ENCODE measurements at regions not wholly inside any gene's neighbourhood (a gene's known extent, or its start where the extent isn't known, plus 50 kb on each side); places are given as distances from the start of the nearest gene placed in this dataset.

- H3K4me3 ChIP-seq, result no peak overlapping the region
- no peaks in the 10 kb centered on the region for H3K27me3 ChIP-seq
- H3K9me3 ChIP-seq, result no peaks in the 10 kb centered on the region
- TF ChIP-seq, protein P1, sequence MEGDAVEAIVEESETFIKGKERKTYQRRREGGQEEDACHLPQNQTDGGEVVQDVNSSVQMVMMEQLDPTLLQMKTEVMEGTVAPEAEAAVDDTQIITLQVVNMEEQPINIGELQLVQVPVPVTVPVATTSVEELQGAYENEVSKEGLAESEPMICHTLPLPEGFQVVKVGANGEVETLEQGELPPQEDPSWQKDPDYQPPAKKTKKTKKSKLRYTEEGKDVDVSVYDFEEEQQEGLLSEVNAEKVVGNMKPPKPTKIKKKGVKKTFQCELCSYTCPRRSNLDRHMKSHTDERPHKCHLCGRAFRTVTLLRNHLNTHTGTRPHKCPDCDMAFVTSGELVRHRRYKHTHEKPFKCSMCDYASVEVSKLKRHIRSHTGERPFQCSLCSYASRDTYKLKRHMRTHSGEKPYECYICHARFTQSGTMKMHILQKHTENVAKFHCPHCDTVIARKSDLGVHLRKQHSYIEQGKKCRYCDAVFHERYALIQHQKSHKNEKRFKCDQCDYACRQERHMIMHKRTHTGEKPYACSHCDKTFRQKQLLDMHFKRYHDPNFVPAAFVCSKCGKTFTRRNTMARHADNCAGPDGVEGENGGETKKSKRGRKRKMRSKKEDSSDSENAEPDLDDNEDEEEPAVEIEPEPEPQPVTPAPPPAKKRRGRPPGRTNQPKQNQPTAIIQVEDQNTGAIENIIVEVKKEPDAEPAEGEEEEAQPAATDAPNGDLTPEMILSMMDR (IDR thresholded peaks at IDR 0.05), result no peak
- H3K4me1 ChIP-seq, result no peaks in the 10 kb centered on the region
- DNase-seq, result no peak
- no peak overlapping the region for H3K27ac ChIP-seq
- intact Hi-C loops (cut with DNase I), result no loop called here
- H3K36me3 ChIP-seq, result no peaks in the 10 kb centered on the region
- H3K9ac ChIP-seq (ENCODE audit: low read depth in 2 of 2, low read length in 2 of 2), result no peak overlapping the region
Observed at GRCh38 chr2:2822143-2822542, 491.1 kb upstream of the MYT1L start.

GRCh38 chr2:2812648-2813047, 481.6 kb upstream of the MYT1L start:
- H3K9ac ChIP-seq (ENCODE audit: low read depth in 2 of 2, low read length in 2 of 2), result no peak overlapping the region
- no peak overlapping the region for H3K27ac ChIP-seq
- intact Hi-C loops (cut with DNase I), result no loop called here
- DNase-seq, result no peak
- H3K9me3 ChIP-seq, result no peaks in the 10 kb centered on the region
- TF ChIP-seq, protein P1 (IDR thresholded peaks at IDR 0.05), result no peak
- H3K36me3 ChIP-seq, result no peaks in the 10 kb centered on the region
- H3K4me1 ChIP-seq, result no peaks in the 10 kb centered on the region
- no peaks in the 10 kb centered on the region for H3K27me3 ChIP-seq
- no peak overlapping the region for H3K4me3 ChIP-seq

DNA sequence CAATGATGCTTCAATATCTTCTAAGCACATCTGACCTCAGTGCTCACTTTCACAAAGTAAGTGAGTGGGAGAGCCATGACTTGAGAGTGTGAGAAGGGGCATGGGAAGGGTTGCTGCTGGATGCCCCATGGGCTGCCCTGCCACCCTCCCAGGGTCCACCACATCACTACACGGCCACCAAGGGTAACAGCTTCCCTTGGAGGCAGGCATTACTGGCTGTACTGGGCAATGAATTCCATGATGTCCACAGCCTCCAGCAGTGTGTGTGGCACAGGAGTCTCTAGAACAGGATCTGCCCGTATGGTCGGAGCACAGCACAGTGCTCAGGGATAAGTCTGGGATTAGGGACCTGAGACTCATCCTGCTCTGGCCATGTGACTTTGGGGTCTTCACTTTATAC, 481.0 kb upstream of the MYT1L start:
- Histone ChIP-seq H3K4me1 (no peaks in the 10 kb centered on the region), H3K27me3 (no peaks in the 10 kb centered on the region), H3K36me3 (no peaks in the 10 kb centered on the region), H3K9me3 (no peaks in the 10 kb centered on the region), H3K4me3 (no peak overlapping the region), H3K27ac (no peak overlapping the region), H3K9ac (ENCODE audit: low read depth in 2 of 2, low read length in 2 of 2) (no peak overlapping the region)
- no peak for DNase-seq
- TF ChIP-seq, protein P1 (IDR thresholded peaks at IDR 0.05), result no peak
- intact Hi-C loops (cut with DNase I), result no loop called here

- Histone ChIP-seq H3K9me3 (no peaks in the 10 kb centered on the region), H3K4me3 (no peak overlapping the region), H3K36me3 (no peaks in the 10 kb centered on the region), H3K27ac (no peak overlapping the region), H3K4me1 (no peaks in the 10 kb centered on the region), H3K27me3 (no peaks in the 10 kb centered on the region), H3K9ac (ENCODE audit: low read depth in 2 of 2, low read length in 2 of 2) (no peak overlapping the region)
- intact Hi-C loops (cut with DNase I), result no loop called here
- TF ChIP-seq, protein P1 (IDR thresholded peaks at IDR 0.05), result no peak
- no peak for DNase-seq
Observed at GRCh38 chr2:2810504-2810903, 479.4 kb upstream of the MYT1L start.

DNA sequence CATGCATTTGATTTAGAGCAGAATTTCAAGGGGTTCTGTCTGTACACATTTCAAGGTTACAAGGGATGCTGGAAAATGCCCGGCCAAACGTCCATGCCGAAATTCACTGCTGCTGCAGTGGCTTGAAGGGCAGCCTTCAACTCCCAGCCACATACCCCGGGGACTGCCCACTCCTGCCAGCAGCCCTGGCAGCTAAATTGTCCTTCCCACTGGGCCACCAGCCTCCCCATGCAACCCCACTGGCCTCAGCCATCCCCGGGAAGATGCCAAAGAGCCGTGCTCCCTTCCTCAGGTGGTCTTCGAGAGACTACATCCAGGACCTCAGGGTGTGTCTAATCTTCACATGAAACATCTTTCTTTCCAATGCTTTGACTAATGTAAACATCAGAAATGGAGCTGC, 478.7 kb upstream of the MYT1L start:
- no peaks in the 10 kb centered on the region for H3K4me1 ChIP-seq
- no peak for DNase-seq
- intact Hi-C loops (cut with DNase I), result no loop called here
- H3K4me3 ChIP-seq, result no peak overlapping the region
- no peaks in the 10 kb centered on the region for H3K27me3 ChIP-seq
- no peak overlapping the region for H3K27ac ChIP-seq
- no peaks in the 10 kb centered on the region for H3K9me3 ChIP-seq
- TF ChIP-seq, protein P1 (IDR thresholded peaks at IDR 0.05), result no peak
- no peaks in the 10 kb centered on the region for H3K36me3 ChIP-seq
- no peak overlapping the region for H3K9ac ChIP-seq (ENCODE audit: low read depth in 2 of 2, low read length in 2 of 2)

GRCh38 chr2:2808551-2809058, 477.5 kb upstream of the MYT1L start:
- DNase-seq, result no peak
- intact Hi-C loops (cut with DNase I), result no loop called here

More at GRCh38 chr2:2808551-2809058, 477.5 kb upstream of the MYT1L start:
- H3K4me3 ChIP-seq, result no peak overlapping the region
- no peak overlapping the region for H3K9ac ChIP-seq (ENCODE audit: low read depth in 2 of 2, low read length in 2 of 2)
- TF ChIP-seq, protein P1 (IDR thresholded peaks at IDR 0.05), result no peak
- no peak overlapping the region for H3K27ac ChIP-seq
- no peaks in the 10 kb centered on the region for H3K4me1 ChIP-seq
- H3K27me3 ChIP-seq, result no peaks in the 10 kb centered on the region
- H3K36me3 ChIP-seq, result no peaks in the 10 kb centered on the region
- H3K9me3 ChIP-seq, result no peaks in the 10 kb centered on the region

Measured in colonic mucosa (tissue), 4 donors.